ENCODE measurements at regions not wholly inside any gene's neighbourhood (a gene's known extent, or its start where the extent isn't known, plus 50 kb on each side); places are given as distances from the start of the nearest gene placed in this dataset.

DNA sequence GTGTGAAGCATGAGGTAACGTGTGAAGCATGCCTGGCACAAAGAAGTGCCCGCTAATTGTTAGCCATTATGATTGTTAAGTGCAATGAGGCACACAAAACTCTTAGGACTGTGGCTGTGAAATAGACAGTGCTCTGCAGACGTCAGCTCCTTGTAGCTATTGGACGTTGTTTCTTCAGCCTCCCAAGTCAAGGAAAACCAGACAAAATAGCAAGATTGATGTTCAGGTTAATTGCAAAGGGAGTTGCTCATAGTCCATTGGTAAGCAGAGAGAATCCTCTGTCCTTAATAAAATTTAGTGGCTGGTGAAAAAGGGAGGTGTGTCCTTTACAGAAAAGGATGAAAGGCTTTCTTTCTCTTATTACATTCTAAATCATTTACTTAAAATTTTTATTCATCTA is 54.6 kb upstream of the MBP start:
- DNase-seq = no peak
- no peak overlapping the region for H3K4me3 ChIP-seq (ENCODE audit: low read length)
- H3K9me3 ChIP-seq (ENCODE audit: low read length) = no peaks in the 10 kb centered on the region
- peaks cover 0 to 15% (median 0%) of the 10 kb centered on the region in 3 donors for H3K36me3 Mint-ChIP-seq
- no peaks in the 10 kb centered on the region for H3K27me3 ChIP-seq (ENCODE audit: insufficient read depth, low read length, poor library complexity, severe bottlenecking)
- H3K36me3 ChIP-seq (ENCODE audit: insufficient read depth, low read length) = no peaks in the 10 kb centered on the region
- H3K4me1 Mint-ChIP-seq = no peaks in the 10 kb centered on the region
- H3K27ac Mint-ChIP-seq = no peak overlapping the region
- H3K4me1 ChIP-seq (ENCODE audit: insufficient read depth, low read length) = no peaks in the 10 kb centered on the region
- H3K27ac ChIP-seq (ENCODE audit: low read depth, low read length) = no peak overlapping the region
- H3K27me3 Mint-ChIP-seq = peaks cover 0 to 4% of the 10 kb centered on the region in 2 donors
- H3K9me3 Mint-ChIP-seq = peaks cover 0 to 4% (median 3%) of the 10 kb centered on the region in 5 donors
- POLR2A ChIA-PET = no interaction called here
- CTCF ChIA-PET = no interaction called here
- H3K4me3 Mint-ChIP-seq = no peak overlapping the region

DNA sequence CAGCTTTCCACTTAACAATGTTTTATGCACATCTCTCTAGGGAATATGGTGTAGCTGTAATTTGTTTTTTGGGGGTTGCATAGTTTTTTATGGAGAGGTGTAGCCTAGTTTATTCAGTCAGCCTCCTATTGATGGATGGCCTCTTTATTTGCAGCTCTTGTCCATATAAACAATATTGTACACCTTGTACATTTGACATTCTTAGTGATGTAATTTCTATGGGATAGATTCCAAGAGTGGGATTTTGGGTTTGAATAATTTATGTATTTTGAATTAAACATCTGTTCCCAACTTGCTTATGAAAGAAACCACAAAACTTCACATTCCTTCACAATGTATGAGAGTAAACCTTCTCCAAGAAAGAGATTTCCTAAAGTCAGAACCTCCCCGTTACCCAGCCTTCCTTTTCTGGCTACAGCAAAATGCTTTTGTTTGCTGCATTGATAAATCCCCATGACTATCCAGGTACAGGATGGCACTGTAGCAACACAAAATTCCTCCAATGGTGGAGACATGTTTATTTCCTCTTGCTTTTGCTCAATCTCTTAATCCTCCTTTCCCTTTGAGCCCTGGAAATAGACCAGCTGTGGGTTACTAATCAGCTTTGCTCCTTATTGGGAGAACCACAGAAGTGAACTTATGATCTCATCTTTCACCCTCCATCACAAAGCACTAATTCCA is 58.4 kb upstream of the GALR1 start:
- Mint-ChIP-seq H3K27ac (no peak overlapping the region), H3K4me3 (no peak overlapping the region), H3K9me3 (peaks cover 0 to 2% (median 0%) of the 10 kb centered on the region in 5 donors), H3K27me3 (peaks cover 4% of the 10 kb centered on the region in 2 donors), H3K4me1 (no peaks in the 10 kb centered on the region), H3K36me3 (peaks cover 0 to 7% (median 5%) of the 10 kb centered on the region in 3 donors)
- no peaks in the 10 kb centered on the region for H3K36me3 ChIP-seq (ENCODE audit: insufficient read depth, low read length)
- CTCF ChIA-PET = interaction anchor here (1.5 kb wide), 1 partner anchor 191 kb away, joined by 4 read pairs; no protein-coding TSS in a partner anchor
- POLR2A ChIA-PET = no interaction called here
- no peaks in the 10 kb centered on the region for H3K4me1 ChIP-seq (ENCODE audit: insufficient read depth, low read length)
- no peaks in the 10 kb centered on the region for H3K9me3 ChIP-seq (ENCODE audit: low read length)
- no peak for DNase-seq
- H3K4me3 ChIP-seq (ENCODE audit: low read length) = no peak overlapping the region
- no peaks in the 10 kb centered on the region for H3K27me3 ChIP-seq (ENCODE audit: insufficient read depth, low read length, poor library complexity, severe bottlenecking)
- no peak overlapping the region for H3K27ac ChIP-seq (ENCODE audit: low read depth, low read length)

DNA sequence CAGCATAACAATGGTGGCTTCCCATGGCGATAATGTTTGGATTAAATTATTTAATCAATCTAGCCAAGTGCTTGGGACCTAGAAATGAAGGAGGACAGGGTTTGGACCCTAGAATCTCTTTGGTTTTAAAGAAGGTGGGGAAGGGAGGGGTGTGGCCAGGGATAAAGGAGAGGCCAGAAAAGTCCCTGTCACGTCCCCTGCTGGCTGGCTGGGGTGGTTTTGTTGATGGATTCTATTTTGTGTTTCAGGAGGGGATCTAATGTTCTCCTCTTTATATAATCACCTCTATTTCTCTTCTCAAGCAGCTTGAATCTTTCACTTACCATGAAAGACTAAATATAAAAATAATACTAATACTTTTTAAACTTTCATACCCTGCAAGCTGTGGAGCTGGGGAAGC is 52.6 kb upstream of the GALR1 start:
- Histone ChIP-seq H3K27ac (ENCODE audit: low read depth, low read length) (no peak overlapping the region), H3K27me3 (ENCODE audit: insufficient read depth, low read length, poor library complexity, severe bottlenecking) (no peaks in the 10 kb centered on the region), H3K9me3 (ENCODE audit: low read length) (no peaks in the 10 kb centered on the region), H3K4me1 (ENCODE audit: insufficient read depth, low read length) (no peaks in the 10 kb centered on the region), H3K4me3 (ENCODE audit: low read length) (no peak overlapping the region), H3K36me3 (ENCODE audit: insufficient read depth, low read length) (no peaks in the 10 kb centered on the region)
- ChIA-PET CTCF (no interaction called here), POLR2A (no interaction called here)
- Mint-ChIP-seq H3K4me3 (no peak overlapping the region), H3K9me3 (no peaks in the 10 kb centered on the region), H3K27me3 (peaks cover 9 to 14% of the 10 kb centered on the region in 2 donors), H3K4me1 (no peaks in the 10 kb centered on the region), H3K36me3 (peaks cover 0 to 6% (median 0%) of the 10 kb centered on the region in 3 donors), H3K27ac (no peak overlapping the region)
- no peak for DNase-seq

DNA sequence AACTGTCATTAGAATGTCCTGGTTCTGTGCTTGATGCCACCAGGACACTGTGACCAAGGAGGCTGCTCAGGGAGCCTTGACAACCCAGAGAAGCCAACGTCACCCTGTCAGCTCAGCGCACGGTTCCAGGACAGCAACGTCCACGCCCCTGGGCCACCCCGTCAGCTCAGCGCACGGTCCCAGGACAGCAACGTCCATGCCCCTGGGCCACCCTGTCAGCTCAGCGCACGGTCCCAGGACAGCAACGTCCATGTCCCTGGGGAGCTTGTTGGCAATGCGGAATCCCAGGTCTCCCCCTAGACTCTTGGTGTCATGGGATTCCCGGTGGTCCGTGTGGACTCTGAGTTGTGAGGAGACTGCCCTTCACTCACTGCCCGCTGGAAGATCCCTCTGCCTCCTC is 51.0 kb upstream of the GALR1 start:
- Histone ChIP-seq H3K9me3 (ENCODE audit: low read length) (no peaks in the 10 kb centered on the region), H3K27ac (ENCODE audit: low read depth, low read length) (no peak overlapping the region), H3K4me3 (ENCODE audit: low read length) (no peak overlapping the region), H3K36me3 (ENCODE audit: insufficient read depth, low read length) (no peaks in the 10 kb centered on the region), H3K4me1 (ENCODE audit: insufficient read depth, low read length) (no peaks in the 10 kb centered on the region), H3K27me3 (ENCODE audit: insufficient read depth, low read length, poor library complexity, severe bottlenecking) (no peaks in the 10 kb centered on the region)
- no peak for DNase-seq
- ChIA-PET POLR2A (no interaction called here), CTCF (interaction anchor here (1.1 to 1.3 kb wide), 2 partner anchors 10 to 13 kb away, joined by 4 to 5 read pairs; no protein-coding TSS in a partner anchor)
- peaks cover 0 to 6% (median 0%) of the 10 kb centered on the region in 3 donors for H3K36me3 Mint-ChIP-seq
- no peak overlapping the region for H3K4me3 Mint-ChIP-seq
- no peak overlapping the region for H3K27ac Mint-ChIP-seq
- no peaks in the 10 kb centered on the region for H3K4me1 Mint-ChIP-seq
- H3K9me3 Mint-ChIP-seq = peaks cover 0 to 2% (median 0%) of the 10 kb centered on the region in 5 donors
- H3K27me3 Mint-ChIP-seq = peaks cover 16% of the 10 kb centered on the region in 2 donors

- Histone ChIP-seq H3K27me3 (ENCODE audit: insufficient read depth, low read length, poor library complexity, severe bottlenecking) (no peaks in the 10 kb centered on the region), H3K27ac (ENCODE audit: low read depth, low read length) (no peak overlapping the region), H3K4me3 (ENCODE audit: low read length) (no peak overlapping the region), H3K9me3 (ENCODE audit: low read length) (no peaks in the 10 kb centered on the region), H3K36me3 (ENCODE audit: insufficient read depth, low read length) (no peaks in the 10 kb centered on the region), H3K4me1 (ENCODE audit: insufficient read depth, low read length) (no peaks in the 10 kb centered on the region)
- no peak overlapping the region for H3K27ac Mint-ChIP-seq
- ChIA-PET POLR2A (interaction anchor here (0.6 kb wide), 1 partner anchor 24 kb away, joined by 5 read pairs; no protein-coding TSS in a partner anchor), CTCF (interaction anchor here (0.9 to 1.3 kb wide), 3 partner anchors 9 to 131 kb away, joined by 4 to 5 read pairs (median 4); no protein-coding TSS in a partner anchor)
- peaks cover 16% of the 10 kb centered on the region in 2 donors for H3K27me3 Mint-ChIP-seq
- no peaks in the 10 kb centered on the region for H3K4me1 Mint-ChIP-seq
- H3K36me3 Mint-ChIP-seq = peaks cover 0 to 6% (median 0%) of the 10 kb centered on the region in 3 donors
- peaks cover 0 to 2% (median 0%) of the 10 kb centered on the region in 5 donors for H3K9me3 Mint-ChIP-seq
- no peak overlapping the region for H3K4me3 Mint-ChIP-seq
- no peak for DNase-seq
Measured at GRCh38 chr18:77199707-77200106, 49.9 kb upstream of the GALR1 start.
